ENCODE measurements at regions not wholly inside any gene's neighbourhood (a gene's known extent, or its start where the extent isn't known, plus 50 kb on each side); places are given as distances from the start of the nearest gene placed in this dataset.
"Not testable (repeated sequence)": the region's sequence is repeated elsewhere in the genome, so short reads cannot be mapped to it uniquely, and the experiment has no call there.

- no peak for DNase-seq
These were observed 296.2 kb upstream of the SMIM21 start for GRCh38 chr18:75723521-75724340.

DNA sequence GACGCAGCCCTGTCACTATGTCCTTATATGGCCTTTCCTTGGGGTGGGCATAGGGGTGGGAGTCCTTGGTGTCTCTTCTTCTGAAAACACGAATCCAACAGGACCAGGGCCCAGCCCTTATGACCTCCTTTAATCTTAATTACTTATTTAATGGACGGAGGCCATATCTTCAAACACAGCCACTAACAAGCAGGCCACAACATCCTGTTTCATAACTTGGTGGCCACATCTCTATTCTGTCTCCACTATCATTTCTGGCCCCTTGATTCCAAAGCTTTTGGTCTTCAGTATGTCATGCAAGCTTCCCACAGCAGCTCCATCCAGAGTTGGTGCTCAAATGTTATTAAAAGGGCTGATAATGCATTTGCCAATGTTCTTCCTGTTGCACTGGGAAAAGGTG is 287.3 kb upstream of the SMIM21 start:
- no peak for DNase-seq

GRCh38 chr18:75712124-75712867 is 284.8 kb upstream of the SMIM21 start:
- not testable (repeated sequence) for DNase-seq

- DNase-seq, result no peak
These were observed 273.1 kb upstream of the SMIM21 start for GRCh38 chr18:75700561-75700960.

GRCh38 chr18:75698861-75699260 is 271.4 kb upstream of the SMIM21 start:
- no peak for DNase-seq

DNA sequence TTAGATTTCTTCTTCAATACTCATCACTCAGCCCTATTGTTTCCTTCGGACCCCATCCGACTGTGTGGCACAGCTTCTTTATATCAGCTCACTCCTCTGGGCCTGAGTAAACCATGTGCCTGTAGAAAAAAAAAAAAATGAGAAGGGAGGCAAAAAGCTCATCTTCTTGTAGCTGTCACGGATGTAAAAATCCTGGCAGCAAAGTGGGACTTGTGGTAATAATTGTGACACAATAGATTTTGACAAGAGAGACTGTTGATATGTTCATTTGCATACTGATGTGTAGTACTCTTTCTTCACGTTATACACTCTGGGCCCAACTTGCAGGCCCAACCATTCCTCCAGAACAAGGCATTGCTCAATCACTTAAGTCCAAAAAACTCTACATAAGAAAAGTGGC is 270.0 kb upstream of the SMIM21 start:
- DNase-seq, result no peak

GRCh38 chr18:75696391-75696790 is 268.9 kb upstream of the SMIM21 start:
- no peak for DNase-seq

- no peak for DNase-seq
These were observed 266.8 kb upstream of the SMIM21 start for GRCh38 chr18:75694292-75694691.

DNA sequence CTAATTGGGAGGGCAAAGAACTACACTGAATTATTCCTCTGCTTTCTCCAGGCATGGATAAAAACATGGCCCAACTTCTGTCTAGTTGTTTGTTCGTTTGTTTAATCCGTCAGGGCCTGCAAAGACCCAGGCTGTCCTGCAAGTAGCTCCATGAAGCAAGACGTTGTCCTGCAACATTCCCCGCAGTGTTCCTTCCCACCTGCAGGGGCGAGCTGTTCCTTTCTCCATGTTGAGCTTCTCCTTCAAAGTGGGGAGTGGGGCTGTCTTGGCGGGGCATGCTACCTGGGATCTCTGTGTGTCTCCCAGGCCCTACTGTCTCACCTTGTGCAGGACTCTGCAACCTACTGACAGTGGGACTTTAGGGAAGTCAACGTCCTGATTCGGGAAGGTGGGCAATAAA is 264.0 kb upstream of the SMIM21 start:
- no peak for DNase-seq

DNA sequence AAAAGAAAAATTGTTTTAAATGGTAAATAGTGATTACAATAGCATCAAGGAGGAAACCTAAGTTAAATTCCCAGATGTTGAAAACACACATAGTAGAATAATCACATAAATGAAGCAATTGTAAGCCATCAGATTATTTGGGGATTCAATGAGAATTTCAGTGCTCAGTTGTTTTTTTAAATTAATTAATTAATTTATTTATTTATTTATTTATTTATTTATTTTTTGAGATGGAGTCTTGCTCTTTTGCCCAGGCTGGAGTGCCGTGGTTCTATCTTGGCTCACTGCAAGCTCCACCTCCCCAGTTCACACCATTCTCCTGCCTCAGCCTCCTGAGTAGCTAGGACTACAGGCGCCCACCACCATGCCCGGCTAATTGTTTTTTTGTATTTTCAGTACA is 262.8 kb upstream of the SMIM21 start:
- not testable (repeated sequence) for DNase-seq

DNA sequence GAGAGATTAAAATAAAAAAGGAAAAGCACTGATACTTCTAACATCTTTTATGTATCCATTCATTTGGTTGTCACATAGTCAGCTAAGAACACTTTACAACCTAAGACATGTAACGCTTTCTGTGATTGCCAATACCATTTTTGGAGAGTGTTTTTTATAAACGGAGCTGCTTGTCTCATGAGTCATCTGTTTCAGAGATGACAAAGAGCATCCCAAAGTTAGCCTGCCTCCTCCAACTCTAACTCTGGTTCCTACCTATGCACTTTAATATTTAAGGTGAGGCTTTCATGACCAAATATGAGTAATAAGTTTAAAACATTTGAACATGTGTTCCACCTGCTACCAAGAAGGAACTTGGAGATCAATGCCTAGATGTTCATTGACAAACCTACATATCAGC is 260.1 kb upstream of the SMIM21 start:
- DNase-seq, result no peak

- DNase-seq, result no peak
These were observed 255.9 kb upstream of the SMIM21 start for GRCh38 chr18:75683426-75683825.

- DNase-seq, result no peak
These were observed 254.1 kb upstream of the SMIM21 start for GRCh38 chr18:75681538-75682115.

- DNase-seq, result no peak
These were observed 251.8 kb upstream of the SMIM21 start for GRCh38 chr18:75679331-75679730.

- no peak for DNase-seq
These were observed 251.1 kb upstream of the SMIM21 start for GRCh38 chr18:75678627-75679026.

DNA sequence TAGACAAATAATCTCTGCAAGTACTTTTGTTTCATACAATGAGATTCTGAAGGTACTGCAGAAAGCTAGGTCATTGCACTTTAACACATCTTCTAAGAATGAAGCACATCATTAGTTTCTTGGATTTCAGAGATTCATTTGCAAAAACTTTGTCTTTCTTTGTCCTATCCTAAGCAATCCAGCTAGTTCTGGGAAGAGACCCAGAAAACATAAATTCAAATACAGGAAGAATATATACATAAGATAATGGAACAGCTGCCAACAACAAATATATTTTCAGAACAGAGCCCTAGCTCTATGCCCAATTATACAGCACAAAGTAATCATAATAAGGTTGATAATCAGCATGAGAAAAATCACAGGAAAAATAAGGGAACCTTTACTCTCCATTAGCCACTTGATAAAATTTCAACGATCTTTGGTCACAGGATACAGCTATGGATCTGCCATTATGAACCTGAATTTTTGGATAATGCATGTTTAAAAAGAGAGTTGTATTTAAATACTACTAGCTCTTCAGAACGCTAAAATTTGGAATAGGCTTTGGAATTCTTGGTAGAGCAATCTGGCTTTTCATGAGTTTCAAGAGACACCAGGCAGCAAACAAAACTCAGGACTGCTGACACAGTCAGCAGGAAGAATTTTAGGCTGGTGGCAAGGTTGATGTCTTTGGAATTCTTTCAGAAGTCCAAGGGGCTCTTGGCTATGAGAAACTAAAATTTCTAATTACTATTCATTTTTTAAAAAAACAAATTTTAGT is 250.4 kb upstream of the SMIM21 start:
- DNase-seq, result no peak

DNA sequence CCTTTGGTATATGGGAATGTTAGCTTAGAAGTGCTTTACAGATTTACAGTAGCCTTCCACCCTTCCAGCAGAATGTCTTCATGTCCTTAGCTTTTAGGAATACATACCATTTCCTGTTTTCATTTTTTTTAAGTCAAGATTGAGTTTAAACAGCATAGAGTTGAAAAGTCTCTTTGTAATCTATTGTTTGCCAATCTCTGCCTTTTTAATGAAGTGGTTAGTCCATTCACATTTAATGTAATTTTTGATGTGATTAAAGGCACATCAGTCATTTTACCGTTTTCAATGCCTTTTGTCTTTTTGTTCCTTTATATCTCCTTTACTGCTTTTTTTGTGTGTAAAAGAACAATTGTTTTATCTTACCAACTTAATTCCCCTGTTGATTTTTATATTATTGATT is 233.4 kb upstream of the SMIM21 start:
- DNase-seq, result no peak

DNA sequence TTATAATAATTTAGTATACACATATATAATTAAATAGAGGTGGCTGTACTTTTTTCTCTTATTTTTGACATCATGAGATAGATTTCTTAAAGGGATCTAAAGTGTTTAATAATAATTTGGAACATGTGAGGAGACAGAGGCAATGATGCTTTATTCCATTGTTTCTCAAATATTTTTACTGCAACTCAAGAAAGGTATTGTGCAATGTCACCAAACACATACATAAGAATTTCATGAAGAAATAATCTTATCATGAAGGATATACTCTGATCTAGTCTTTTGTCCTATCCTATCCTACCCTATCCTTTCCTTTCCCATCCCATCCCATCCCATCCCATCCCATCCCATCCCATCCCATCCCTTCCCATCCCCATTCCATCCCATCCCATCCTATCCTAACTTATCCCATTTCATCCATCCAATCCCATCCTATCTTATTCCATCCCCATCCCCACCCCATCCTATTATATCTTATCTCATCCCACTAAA is 232.1 kb upstream of the SMIM21 start:
- DNase-seq, result no peak

DNA sequence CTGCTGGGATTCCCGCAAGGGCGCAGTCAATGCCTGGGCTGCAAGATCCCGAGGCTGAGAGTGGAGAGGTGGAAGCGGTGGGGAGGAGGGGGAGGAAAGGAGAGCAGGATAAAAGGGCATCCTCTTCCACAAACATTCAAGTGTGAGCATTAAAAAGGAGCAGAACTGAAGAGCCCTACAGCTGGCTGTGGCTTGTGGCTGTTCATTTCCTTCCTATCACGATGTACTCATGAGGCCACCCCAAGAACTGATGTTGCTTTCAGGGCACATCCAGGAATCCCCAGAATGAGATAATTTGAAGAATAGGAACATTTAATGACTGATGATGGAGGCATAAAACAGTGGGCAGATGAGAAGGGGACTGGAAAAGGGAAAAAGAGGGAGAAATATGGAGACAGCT is 230.8 kb upstream of the SMIM21 start:
- DNase-seq, result no peak

GRCh38 chr18:75656563-75657247 is 229.2 kb upstream of the SMIM21 start:
- no peak for DNase-seq

GRCh38 chr18:75656035-75656434 is 228.5 kb upstream of the SMIM21 start:
- DNase-seq, result no peak
